T-helper 17 cell (primary cell): ENCODE measurements at regions not wholly inside any gene's neighbourhood (a gene's known extent, or its start where the extent isn't known, plus 50 kb on each side); places are given as distances from the start of the nearest gene placed in this dataset.
"Not testable (repeated sequence)": the region's sequence is repeated elsewhere in the genome, so short reads cannot be mapped to it uniquely, and the experiment has no call there.

ENCODE experiments used
- ATAC-seq: fragments of 150-1000 bp; cut with Tn5 transposase; 2 replicates; pipeline ENCODE4 v1.10.0; 2021; ENCODE audit warnings: mild to moderate bottlenecking, moderate library complexity
- DNase-seq, 3 donors: peaks; one replicate each; pipeline versions ENCODE4 v3.0.0 to v3.0.0-alpha.2; 2020 to 2021
- H3K9me3 ChIP-seq: one replicate; pipeline ENCODE4 v1.7.0; 2013; ENCODE audit warnings: low read length, mild to moderate bottlenecking; ENCODE audit not compliant: control insufficient read depth, poor library complexity, severe bottlenecking
- H3K27ac Mint-ChIP-seq: one replicate; pipeline ENCODE4 v1.8.0; 2022; ENCODE audit warnings: mild to moderate bottlenecking, moderate library complexity, mixed read lengths
- H3K27me3 Mint-ChIP-seq: one replicate; pipeline ENCODE4 v1.8.0; 2022; ENCODE audit warnings: mixed read lengths
- H3K36me3 Mint-ChIP-seq: one replicate; pipeline ENCODE4 v1.8.0; 2022; ENCODE audit warnings: low read depth, mixed read lengths
- H3K4me1 Mint-ChIP-seq: one replicate; pipeline ENCODE4 v1.8.0; 2022; ENCODE audit warnings: mild to moderate bottlenecking, mixed read lengths
- H3K4me3 Mint-ChIP-seq: one replicate; pipeline ENCODE4 v1.8.0; 2022; ENCODE audit warnings: mild to moderate bottlenecking, moderate library complexity, mixed read lengths

- Mint-ChIP-seq H3K27me3 (peaks cover 53% of the 10 kb centered on the region), H3K4me3 (no peak overlapping the region), H3K4me1 (no peaks in the 10 kb centered on the region), H3K27ac (no peak overlapping the region), H3K36me3 (peaks cover 3% of the 10 kb centered on the region)
- ATAC-seq (no peak), DNase-seq (no peak)
- no peaks in the 10 kb centered on the region for H3K9me3 ChIP-seq
These were observed 407.5 kb downstream of the MED13L start for GRCh38 chr12:115870021-115870420.

GRCh38 chr12:115869604-115870003, 407.9 kb downstream of the MED13L start:
- DNase-seq (no peak), ATAC-seq (no peak)
- Mint-ChIP-seq H3K27ac (no peak overlapping the region), H3K27me3 (peaks cover 57% of the 10 kb centered on the region), H3K4me1 (no peaks in the 10 kb centered on the region), H3K4me3 (no peak overlapping the region), H3K36me3 (peaks cover 3% of the 10 kb centered on the region)
- H3K9me3 ChIP-seq, result no peaks in the 10 kb centered on the region

GRCh38 chr12:115868624-115869023, 408.9 kb downstream of the MED13L start:
- H3K9me3 ChIP-seq, result no peaks in the 10 kb centered on the region
- peaks cover 3% of the 10 kb centered on the region for H3K36me3 Mint-ChIP-seq
- no peaks in the 10 kb centered on the region for H3K4me1 Mint-ChIP-seq
- no peak overlapping the region for H3K27ac Mint-ChIP-seq
- peaks cover 59% of the 10 kb centered on the region for H3K27me3 Mint-ChIP-seq
- no peak for DNase-seq
- no peak overlapping the region for H3K4me3 Mint-ChIP-seq
- no peak for ATAC-seq

- DNase-seq (no peak), ATAC-seq (no peak)
- Mint-ChIP-seq H3K36me3 (peaks cover 3% of the 10 kb centered on the region), H3K4me3 (no peak overlapping the region), H3K27me3 (peaks cover 54% of the 10 kb centered on the region), H3K27ac (no peak overlapping the region), H3K4me1 (no peaks in the 10 kb centered on the region)
- H3K9me3 ChIP-seq, result no peaks in the 10 kb centered on the region
These were observed 409.6 kb downstream of the MED13L start for GRCh38 chr12:115867854-115868253.

GRCh38 chr12:115866909-115867525, 410.5 kb downstream of the MED13L start:
- peaks cover 3% of the 10 kb centered on the region for H3K36me3 Mint-ChIP-seq
- no peaks in the 10 kb centered on the region for H3K4me1 Mint-ChIP-seq
- DNase-seq (no peak), ATAC-seq (no peak)
- H3K9me3 ChIP-seq, result no peaks in the 10 kb centered on the region
- H3K4me3 Mint-ChIP-seq, result no peak overlapping the region
- H3K27me3 Mint-ChIP-seq, result peaks cover 55% of the 10 kb centered on the region
- no peak overlapping the region for H3K27ac Mint-ChIP-seq

- not testable (repeated sequence) for DNase-seq, H3K4me1 Mint-ChIP-seq, H3K9me3 ChIP-seq, H3K4me3 Mint-ChIP-seq, ATAC-seq, H3K27ac Mint-ChIP-seq, H3K36me3 Mint-ChIP-seq
- H3K27me3 Mint-ChIP-seq, result peaks cover 55% of the 10 kb centered on the region
These were observed 411.2 kb downstream of the MED13L start for GRCh38 chr12:115866281-115866680.

- DNase-seq, result no peak
- Mint-ChIP-seq H3K27ac (no peak overlapping the region), H3K4me1 (no peaks in the 10 kb centered on the region), H3K4me3 (no peak overlapping the region), H3K36me3 (no peaks in the 10 kb centered on the region), H3K27me3 (peaks cover 53% of the 10 kb centered on the region)
- H3K9me3 ChIP-seq, result no peaks in the 10 kb centered on the region
- ATAC-seq, result no peak
These were observed 413.1 kb downstream of the MED13L start for GRCh38 chr12:115864396-115864795.

- Mint-ChIP-seq H3K27me3 (peaks cover 46% of the 10 kb centered on the region), H3K4me3 (no peak overlapping the region), H3K36me3 (no peaks in the 10 kb centered on the region), H3K27ac (no peak overlapping the region), H3K4me1 (no peaks in the 10 kb centered on the region)
- no peak for DNase-seq
- no peak for ATAC-seq
- H3K9me3 ChIP-seq, result no peaks in the 10 kb centered on the region
These were observed 416.9 kb downstream of the MED13L start for GRCh38 chr12:115860619-115861018.

GRCh38 chr12:115859231-115859630, 418.3 kb downstream of the MED13L start:
- ATAC-seq, result no peak
- no peaks in the 10 kb centered on the region for H3K9me3 ChIP-seq
- H3K4me3 Mint-ChIP-seq, result no peak overlapping the region
- H3K36me3 Mint-ChIP-seq, result no peaks in the 10 kb centered on the region
- H3K27me3 Mint-ChIP-seq, result peaks cover 35% of the 10 kb centered on the region
- no peaks in the 10 kb centered on the region for H3K4me1 Mint-ChIP-seq
- DNase-seq, result no peak
- H3K27ac Mint-ChIP-seq, result no peak overlapping the region

- ATAC-seq (no peak), DNase-seq (no peak)
- Mint-ChIP-seq H3K27ac (no peak overlapping the region), H3K36me3 (no peaks in the 10 kb centered on the region), H3K4me1 (no peaks in the 10 kb centered on the region), H3K27me3 (peaks cover 31% of the 10 kb centered on the region), H3K4me3 (no peak overlapping the region)
- no peaks in the 10 kb centered on the region for H3K9me3 ChIP-seq
These were observed 419.6 kb downstream of the MED13L start for GRCh38 chr12:115857923-115858322.

GRCh38 chr12:115857160-115857920, 420.2 kb downstream of the MED13L start:
- H3K36me3 Mint-ChIP-seq, result no peaks in the 10 kb centered on the region
- no peak overlapping the region for H3K4me3 Mint-ChIP-seq
- H3K4me1 Mint-ChIP-seq, result no peaks in the 10 kb centered on the region

GRCh38 chr12:115852054-115852453, 425.4 kb downstream of the MED13L start:
- Mint-ChIP-seq H3K27ac (no peak overlapping the region), H3K36me3 (no peaks in the 10 kb centered on the region), H3K4me1 (no peaks in the 10 kb centered on the region), H3K27me3 (peaks cover 5% of the 10 kb centered on the region), H3K4me3 (no peak overlapping the region)
- no peaks in the 10 kb centered on the region for H3K9me3 ChIP-seq
- DNase-seq, result no peak
- no peak for ATAC-seq

More at GRCh38 chr12:115857160-115857920, 420.2 kb downstream of the MED13L start:
- Mint-ChIP-seq H3K27ac (no peak overlapping the region), H3K27me3 (peaks cover 25% of the 10 kb centered on the region)
- H3K9me3 ChIP-seq, result no peaks in the 10 kb centered on the region
- DNase-seq (no peak), ATAC-seq (no peak)

- Mint-ChIP-seq H3K36me3 (no peaks in the 10 kb centered on the region), H3K4me3 (no peak overlapping the region), H3K4me1 (no peaks in the 10 kb centered on the region), H3K27me3 (peaks cover 5% of the 10 kb centered on the region), H3K27ac (no peak overlapping the region)
- ATAC-seq (no peak), DNase-seq (no peak)
- H3K9me3 ChIP-seq, result no peaks in the 10 kb centered on the region
These were observed 426.5 kb downstream of the MED13L start for GRCh38 chr12:115850957-115851356.
